GM21367 (cell line): ENCODE measurements at regions not wholly inside any gene's neighbourhood (a gene's known extent, or its start where the extent isn't known, plus 50 kb on each side); places are given as distances from the start of the nearest gene placed in this dataset.

ENCODE experiments used
- ATAC-seq: cut with Tn5 transposase; IDR thresholded peaks from one replicate; pipeline ENCODE4 v1.9.1; 2021; ENCODE audit not compliant: unreplicated experiment

GRCh38 chr3:40800343-40800742, 275.6 kb downstream of the ZNF621 start:
- ATAC-seq: no peak

DNA sequence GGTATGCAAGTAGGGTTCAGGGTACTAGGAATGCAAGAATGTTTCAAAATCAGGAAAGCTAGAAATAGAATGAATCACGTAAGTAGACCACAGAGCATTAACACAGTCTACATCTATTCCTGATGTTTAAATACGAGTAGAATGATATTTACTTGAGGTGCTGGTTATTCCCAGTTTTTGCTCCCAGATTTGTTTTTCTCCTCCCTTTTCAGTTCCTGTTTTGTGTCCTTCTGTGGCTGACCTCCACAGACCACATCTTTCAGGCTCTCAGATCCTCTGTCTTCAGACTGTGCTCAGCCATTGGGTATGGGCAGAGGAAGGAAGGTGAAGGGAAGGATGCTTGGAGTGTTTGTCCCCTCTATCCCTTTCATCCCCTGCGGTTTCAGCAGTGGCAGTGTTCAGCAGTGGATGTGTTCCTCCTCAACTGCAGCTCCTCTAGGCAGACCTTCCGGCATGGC, 276.6 kb downstream of the ZNF621 start:
- ATAC-seq: no peak

DNA sequence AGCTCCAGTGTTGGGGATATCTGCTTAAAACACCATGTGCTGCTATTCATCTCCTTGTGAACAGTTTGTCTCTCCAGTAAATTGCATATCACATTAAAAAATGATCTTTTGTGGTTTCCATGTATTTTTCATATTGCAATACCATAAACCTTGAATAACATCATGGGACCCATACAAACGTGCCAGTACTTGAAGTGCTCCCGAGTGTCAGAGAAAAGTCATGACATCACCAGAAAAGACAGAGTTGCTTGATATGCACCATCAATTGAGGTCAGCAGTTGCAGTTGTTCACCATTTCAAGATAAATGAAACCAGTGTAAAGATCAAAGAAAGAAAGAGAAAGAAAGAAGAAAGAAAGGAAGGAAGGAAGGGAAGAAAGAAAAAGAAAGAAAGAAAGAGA, 278.6 kb downstream of the ZNF621 start:
- ATAC-seq: no peak

- ATAC-seq: no peak
These were observed 280.7 kb downstream of the ZNF621 start for GRCh38 chr3:40805456-40805855.

DNA sequence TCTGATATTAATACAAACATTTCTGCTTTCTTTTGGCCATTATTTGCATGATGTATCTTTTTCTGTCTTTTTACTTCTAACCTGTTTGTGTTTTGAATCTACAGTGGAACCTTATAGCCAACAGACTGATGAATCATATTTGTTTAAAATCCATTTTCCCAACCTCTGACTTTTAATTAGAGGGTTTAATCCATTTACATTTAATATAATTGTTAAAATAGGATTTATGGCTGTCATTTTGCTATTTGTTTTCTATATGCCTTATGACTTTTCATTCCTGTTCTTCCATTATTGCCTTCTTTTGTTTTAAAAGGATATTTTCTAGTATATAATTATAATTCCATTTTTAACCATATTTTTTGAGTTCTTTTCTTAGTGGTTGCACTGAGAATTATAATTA, 286.1 kb downstream of the ZNF621 start:
- ATAC-seq: no peak

GRCh38 chr3:40817017-40817416, 292.3 kb downstream of the ZNF621 start:
- ATAC-seq: no peak

DNA sequence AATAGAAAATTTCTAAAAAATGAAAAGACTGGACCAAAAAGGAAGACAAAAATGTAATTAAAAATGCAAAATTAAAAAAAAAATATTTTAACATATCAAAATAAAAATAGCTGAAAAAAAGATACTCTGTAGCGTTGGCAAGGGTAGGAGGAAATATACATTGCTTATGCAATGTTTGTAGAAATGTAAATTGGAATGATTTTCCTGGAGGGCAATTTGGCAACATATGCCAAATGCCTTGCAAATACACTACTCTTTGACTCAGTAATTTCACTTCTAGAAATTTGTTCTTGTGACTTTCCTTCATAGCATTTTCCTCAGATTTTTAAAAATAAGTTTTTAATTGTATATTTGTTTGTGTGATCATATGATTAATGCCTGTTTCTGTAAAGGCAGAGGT, 296.6 kb downstream of the ZNF621 start:
- no peak for ATAC-seq

DNA sequence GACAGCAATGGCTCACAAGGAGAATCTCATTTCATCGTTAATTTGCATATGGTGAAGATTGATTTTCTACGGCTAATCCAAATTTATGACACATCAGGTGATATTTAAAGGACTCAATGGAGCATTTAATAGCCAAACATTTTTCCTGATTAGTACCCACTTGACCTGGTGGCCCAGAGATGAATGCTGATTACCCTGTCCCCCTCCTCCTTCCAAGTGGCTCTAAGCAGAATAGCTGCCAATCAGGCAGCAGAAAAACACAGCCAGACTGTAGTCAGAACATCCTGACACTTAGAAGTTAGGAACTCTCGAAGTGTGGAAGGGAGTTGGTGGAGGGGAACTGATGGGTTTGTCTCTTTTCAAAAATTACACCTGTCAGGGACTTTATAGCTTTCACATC, 302.5 kb downstream of the ZNF621 start:
- no peak for ATAC-seq

GRCh38 chr3:40827942-40828688, 303.4 kb downstream of the ZNF621 start:
- ATAC-seq: no peak

DNA sequence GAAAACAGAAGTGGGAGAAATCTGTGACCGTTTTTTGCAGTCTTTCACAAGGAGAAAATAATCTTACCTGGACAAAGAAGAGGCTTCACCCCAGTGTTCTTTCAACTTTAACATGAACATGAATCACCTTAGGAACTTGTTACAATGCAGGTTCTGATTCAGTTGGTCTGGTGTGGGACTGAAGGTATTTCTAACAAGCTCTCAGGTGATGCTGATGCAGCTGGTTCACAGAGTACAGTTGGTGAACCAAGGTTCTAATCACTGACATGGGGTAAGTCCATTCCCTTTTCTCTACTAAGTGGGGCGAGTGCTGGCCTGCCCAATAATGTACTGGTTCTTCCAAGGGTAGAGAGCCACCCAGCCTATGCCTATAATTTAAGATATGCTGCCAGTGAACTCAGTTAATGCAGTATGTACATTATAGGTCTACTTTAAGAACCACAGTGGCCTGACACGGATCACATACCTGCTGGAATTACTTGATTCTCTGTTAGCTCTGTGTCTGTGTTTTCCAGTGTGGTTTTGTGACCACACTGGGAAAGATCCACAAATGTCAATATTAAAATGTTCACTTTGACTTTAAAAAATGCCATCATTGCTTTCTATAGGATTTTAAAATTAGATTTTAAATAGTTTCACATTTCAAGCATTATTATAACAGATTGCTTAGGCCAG, 304.1 kb downstream of the ZNF621 start:
- no peak for ATAC-seq

- no peak for ATAC-seq
These were observed 305.1 kb downstream of the ZNF621 start for GRCh38 chr3:40829876-40830275.

DNA sequence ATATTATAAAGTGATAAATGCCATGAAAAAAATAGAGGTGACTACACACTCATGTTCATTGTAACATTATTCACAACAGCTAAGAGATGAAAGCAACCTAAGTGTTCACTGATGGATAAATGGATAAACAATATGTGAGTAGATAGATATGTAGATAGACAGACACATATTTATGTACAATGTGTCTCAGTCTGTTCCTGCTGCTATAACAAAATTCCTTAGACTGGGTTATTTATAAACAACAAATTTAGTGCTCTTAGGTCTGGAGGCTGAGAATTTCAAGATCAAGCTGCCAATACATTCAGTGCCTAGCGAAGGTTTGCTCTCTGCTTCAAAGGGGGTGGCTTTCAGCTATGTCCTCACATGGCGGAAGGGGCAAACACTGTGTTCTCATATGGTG, 312.5 kb downstream of the ZNF621 start:
- no peak for ATAC-seq

GRCh38 chr3:40841131-40841530, 316.4 kb downstream of the ZNF621 start:
- ATAC-seq: no peak

GRCh38 chr3:40841570-40842109, 316.9 kb downstream of the ZNF621 start:
- no peak for ATAC-seq

DNA sequence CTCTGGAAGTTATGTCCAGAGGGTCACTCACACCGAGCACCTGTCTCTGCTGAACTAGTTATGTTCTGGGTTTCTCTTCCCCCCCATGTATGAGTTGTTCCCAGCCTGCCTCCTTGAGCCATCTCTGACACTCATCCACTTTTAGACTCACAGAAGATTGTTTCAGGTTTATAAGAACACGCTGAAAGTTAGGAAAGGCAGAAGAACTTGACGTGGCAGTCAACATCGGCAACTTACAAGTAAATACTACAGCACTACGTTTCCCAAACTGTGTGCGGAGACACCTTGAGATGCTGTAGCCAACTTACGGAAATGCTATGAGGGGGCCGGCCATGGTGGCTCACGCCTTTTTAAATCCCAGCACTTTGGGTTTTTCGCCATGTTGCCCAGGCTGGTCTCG, 318.0 kb downstream of the ZNF621 start:
- ATAC-seq: no peak

GRCh38 chr3:40843208-40843624, 318.5 kb downstream of the ZNF621 start:
- no peak for ATAC-seq

DNA sequence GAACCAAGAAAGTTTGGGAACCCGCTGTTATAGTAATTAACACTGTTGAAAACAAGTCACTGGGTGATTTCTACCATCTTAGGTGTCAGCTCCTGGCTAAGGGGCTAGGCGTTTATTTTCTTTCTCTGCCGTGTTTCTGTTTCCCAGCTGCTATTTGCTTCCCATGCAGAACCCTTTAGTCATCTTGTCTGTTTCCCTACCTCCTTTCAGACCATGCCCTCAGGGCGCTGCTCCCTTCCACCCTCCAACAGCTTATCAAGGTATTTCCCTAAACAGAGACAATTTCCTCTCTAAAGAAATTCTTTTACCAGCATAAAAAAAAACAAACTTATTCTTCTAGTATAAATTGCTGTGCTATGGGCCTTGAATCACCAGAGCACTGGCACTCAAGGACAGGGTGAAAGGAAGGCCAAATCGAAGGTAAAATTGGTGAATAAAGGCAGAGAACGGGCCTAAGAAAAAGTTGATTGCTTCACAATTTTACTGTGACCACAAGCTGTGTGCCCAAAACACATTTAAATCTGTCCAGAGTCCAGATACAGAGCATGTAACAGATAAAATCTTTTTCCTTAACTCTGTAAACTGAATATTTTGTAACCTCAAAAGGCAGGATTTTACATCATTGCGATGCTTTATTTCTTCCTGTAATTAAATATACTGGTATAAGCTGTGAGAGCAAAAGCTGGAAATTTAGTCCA, 319.2 kb downstream of the ZNF621 start:
- ATAC-seq: no peak

- ATAC-seq: no peak
These were observed 320.1 kb downstream of the ZNF621 start for GRCh38 chr3:40844896-40845295.

- no peak for ATAC-seq
These were observed 320.7 kb downstream of the ZNF621 start for GRCh38 chr3:40845447-40845846.

GRCh38 chr3:40845916-40846315, 321.2 kb downstream of the ZNF621 start:
- no peak for ATAC-seq

DNA sequence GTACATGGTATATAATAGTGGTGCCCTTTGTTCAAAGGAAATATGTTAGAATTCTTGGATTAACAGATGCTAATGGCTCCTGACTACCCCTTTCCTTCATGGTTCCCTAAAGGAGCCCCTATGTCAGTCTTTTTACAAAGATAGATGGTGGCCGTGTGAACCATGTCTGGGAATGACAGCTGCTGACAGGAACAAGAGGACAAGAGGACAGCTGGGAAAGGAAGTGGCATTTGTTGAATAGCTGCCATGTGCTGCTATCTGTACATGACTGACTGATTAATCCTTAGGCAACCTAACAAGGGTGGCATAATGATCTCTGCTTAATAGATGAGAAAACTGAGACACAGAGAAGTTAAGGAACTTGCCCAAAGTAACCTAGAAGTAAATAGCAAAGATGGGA, 321.7 kb downstream of the ZNF621 start:
- ATAC-seq: no peak

DNA sequence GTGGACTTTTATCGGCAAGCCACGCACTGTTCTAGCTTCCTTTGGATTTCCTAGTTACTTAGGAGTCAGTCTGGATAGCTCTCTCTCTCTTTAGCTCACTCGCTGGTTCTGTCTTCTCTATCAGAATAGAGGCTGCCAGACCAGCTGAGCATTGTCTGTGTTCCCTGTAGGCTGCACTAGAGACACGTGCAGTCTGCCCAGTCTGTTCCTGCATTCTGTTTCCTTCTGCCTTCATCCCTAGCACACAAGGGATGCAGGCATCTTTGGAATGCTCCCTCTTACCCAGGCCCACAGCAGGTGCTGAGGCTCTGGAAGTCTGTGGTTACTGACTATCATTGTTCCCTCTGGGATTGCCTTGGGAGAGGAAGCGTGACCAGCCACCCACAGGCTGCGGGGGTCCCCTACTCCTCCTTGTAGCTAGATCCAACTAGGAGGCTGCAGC, 322.8 kb downstream of the ZNF621 start:
- no peak for ATAC-seq
